SK-N-SH (cell line): ENCODE measurements at regions not wholly inside any gene's neighbourhood (a gene's known extent, or its start where the extent isn't known, plus 50 kb on each side); places are given as distances from the start of the nearest gene placed in this dataset.

Experiments
- CTCF ChIA-PET: fragments of 300-600, 350-600 bp; formaldehyde crosslinking; extraction: SDS; loops from one replicate; lab custom pipeline; 2021; lab: Yijun Ruan, JAX
- POLR2A ChIA-PET: fragments of 350-600 bp; sonication (Branson Sonifier 250); formaldehyde crosslinking; extraction: SDS; loops from one replicate; lab custom pipeline; 2020; ENCODE audit warnings: antibody characterized with exemption, inconsistent platforms; lab: Yijun Ruan, JAX
- DNase-seq: peaks from one replicate; pipeline ENCODE4 v3.0.0; 2012
- H2AFZ ChIP-seq: fragments of 200-600 bp; sonication (generic); 2 replicates; pipeline ENCODE4 v1.8.1; 2016; ENCODE audit warnings: antibody characterized with exemption, mild to moderate bottlenecking, low read depth
- H3F3A ChIP-seq: fragments of 200-600 bp; sonication (generic); replicated peaks from 2 replicates; pipeline ENCODE3; 2016; ENCODE audit warnings: antibody characterized with exemption, mild to moderate bottlenecking; ENCODE audit not compliant: insufficient read depth
- H3K27ac ChIP-seq, 2 experiments: fragments of 200-500 bp in 1 of 2; fragments of 200-600 bp in 1 of 2; sonication (Bioruptor generic) in 1 of 2; sonication (generic), shearing (Covaris generic) in 1 of 2; 2 replicates each; pipeline versions ENCODE4 v1.5.1 to v1.6.1; 2014 to 2016; ENCODE audit warnings: low read depth in 2 of 2, inconsistent platforms in 1 of 2, low read length in 1 of 2, mild to moderate bottlenecking in 1 of 2, mixed read lengths in 1 of 2
- H3K27me3 ChIP-seq: fragments of 200-600 bp; sonication (generic), shearing (Covaris generic); 2 replicates; pipeline ENCODE4 v1.6.1; 2016; ENCODE audit warnings: mixed run types; ENCODE audit not compliant: insufficient read depth
- H3K36me3 ChIP-seq, 2 experiments: fragments of 200-500 bp in 1 of 2; fragments of 200-600 bp in 1 of 2; sonication (Bioruptor generic) in 1 of 2; sonication (generic) in 1 of 2; replicated peaks in 1 of 2; 2 replicates each; pipeline versions ENCODE3 to v1.5.1; 2014 to 2016; ENCODE audit warnings: low read length in 1 of 2, mild to moderate bottlenecking in 1 of 2; ENCODE audit not compliant: insufficient read depth in 2 of 2, control insufficient read depth in 1 of 2
- H3K4me1 ChIP-seq, 2 experiments: fragments of 200-500 bp in 1 of 2; fragments of 200-600 bp in 1 of 2; sonication (Bioruptor generic) in 1 of 2; sonication (generic), shearing (Covaris generic) in 1 of 2; 2 replicates each; pipeline versions ENCODE4 v1.5.1 to v1.6.1; 2014 to 2016; ENCODE audit warnings: low read depth in 1 of 2, low read length in 1 of 2, mixed run types in 1 of 2; ENCODE audit not compliant: insufficient read depth in 2 of 2, control insufficient read depth in 1 of 2
- H3K4me2 ChIP-seq: fragments of 200-600 bp; sonication (generic), shearing (Covaris generic); 2 replicates; pipeline ENCODE4 v1.6.1; 2017; ENCODE audit warnings: mixed run types
- H3K4me3 ChIP-seq, 2 experiments: fragments of 200-500 bp in 1 of 2; fragments of 200-600 bp in 1 of 2; sonication (Bioruptor generic) in 1 of 2; sonication (generic), shearing (Covaris generic) in 1 of 2; 2 replicates each; pipeline versions ENCODE4 v1.5.1 to v1.8.1; 2014 to 2016; ENCODE audit warnings: low read depth in 2 of 2, inconsistent platforms in 1 of 2, low read length in 1 of 2, mild to moderate bottlenecking in 1 of 2, mixed read lengths in 1 of 2, moderate library complexity in 1 of 2
- H3K79me2 ChIP-seq: fragments of 200-600 bp; sonication (generic); 2 replicates; pipeline ENCODE4 v1.8.1; 2017; ENCODE audit warnings: mild to moderate bottlenecking; ENCODE audit not compliant: insufficient read depth
- H3K9ac ChIP-seq: fragments of 200-600 bp; sonication (generic); 2 replicates; pipeline ENCODE4 v1.6.1; 2017; ENCODE audit warnings: mixed run types
- H3K9me2 ChIP-seq: fragments of 200-600 bp; sonication (generic); 2 replicates; pipeline ENCODE4 v1.6.1; 2017; ENCODE audit warnings: mixed run types
- H3K9me3 ChIP-seq: fragments of 200-600 bp; sonication (generic); 2 replicates; pipeline ENCODE4 v1.6.1; 2017; ENCODE audit warnings: mixed run types, mild to moderate bottlenecking, moderate library complexity
- H4K20me1 ChIP-seq: fragments of 200-600 bp; sonication (generic); 2 replicates; pipeline ENCODE4 v1.6.1; 2017; ENCODE audit warnings: mild to moderate bottlenecking, mixed run types; ENCODE audit not compliant: insufficient read depth
- CHD2 ChIP-seq: fragments of 150-350 bp; IDR thresholded peaks from 2 replicates; pipeline ENCODE4 v1.6.1; 2018; ENCODE audit warnings: low read length; ENCODE audit not compliant: partially characterized antibody
- FOSL2 ChIP-seq: IDR thresholded peaks from 2 replicates; pipeline ENCODE4 v1.4.0; 2012; ENCODE audit warnings: low read depth, mild to moderate bottlenecking, moderate library complexity, borderline replicate concordance
- GABPA ChIP-seq: IDR thresholded peaks from 2 replicates; pipeline ENCODE4 v1.4.0; 2012; ENCODE audit warnings: low read depth, mild to moderate bottlenecking
- GATA2 ChIP-seq: sonication (generic); formaldehyde crosslinking; IDR thresholded peaks from 2 replicates; pipeline ENCODE4 v1.5.0; 2020; ENCODE audit warnings: mild to moderate bottlenecking, missing genetic modification reagents
- JUND ChIP-seq: IDR thresholded peaks from 2 replicates; pipeline ENCODE4 v1.4.0; 2012
- MEF2A ChIP-seq: IDR thresholded peaks from 2 replicates; pipeline ENCODE4 v1.4.0; 2012; ENCODE audit warnings: low read depth, borderline replicate concordance
- MXI1 ChIP-seq: IDR thresholded peaks from 2 replicates; pipeline ENCODE4 v1.6.1; 2012; ENCODE audit warnings: mild to moderate bottlenecking, low read depth, low read length, improper control_type of control experiment
- POLR2AphosphoS5 ChIP-seq: IDR thresholded peaks from 2 replicates; pipeline ENCODE4 v1.6.1; 2012; ENCODE audit warnings: low read depth, low read length
- RCOR1 ChIP-seq: fragments of 150-350 bp; IDR thresholded peaks from 2 replicates; pipeline ENCODE4 v1.6.1; 2017; ENCODE audit warnings: antibody characterized with exemption, low read length
- RFX5 ChIP-seq: IDR thresholded peaks from 2 replicates; pipeline ENCODE4 v1.6.1; 2012; ENCODE audit warnings: mild to moderate bottlenecking, improper control_type of control experiment, low read length
- RXRA ChIP-seq: IDR thresholded peaks from 2 replicates; pipeline ENCODE4 v1.4.0; 2012; ENCODE audit warnings: low read depth, mild to moderate bottlenecking, borderline replicate concordance
- SIN3A ChIP-seq: IDR thresholded peaks from 2 replicates; pipeline ENCODE4 v1.6.1; 2012; ENCODE audit warnings: low read depth, mild to moderate bottlenecking, low read length, moderate library complexity, borderline replicate concordance
- SMC3 ChIP-seq: IDR thresholded peaks from 2 replicates; pipeline ENCODE4 v1.6.1; 2012; ENCODE audit warnings: low read depth, low read length, improper control_type of control experiment
- TEAD4 ChIP-seq: IDR thresholded peaks from 2 replicates; pipeline ENCODE4 v1.4.0; 2012; ENCODE audit warnings: mild to moderate bottlenecking, borderline replicate concordance; ENCODE audit not compliant: insufficient read depth
- USF1 ChIP-seq: IDR thresholded peaks from 2 replicates; pipeline ENCODE4 v1.4.0; 2012; ENCODE audit warnings: low read depth, borderline replicate concordance
- YY1 ChIP-seq: IDR thresholded peaks from 2 replicates; pipeline ENCODE4 v1.4.0; 2012; ENCODE audit warnings: low read depth, mild to moderate bottlenecking
- ZBTB33 ChIP-seq: IDR thresholded peaks from 2 replicates; pipeline ENCODE4 v1.4.0; 2012; ENCODE audit warnings: low read depth, borderline replicate concordance
- WGBS: methylation state at CpG from one replicate; pipeline ENCODE4 v1.1.6; 2017; ENCODE audit warnings: low lambda C conversion rate; 5-methylcytosine and 5-hydroxymethylcytosine counted together
- TF ChIP-seq, protein P1 (sequence below): fragments of 150-350 bp; IDR thresholded peaks from 2 replicates; pipeline ENCODE4 v1.6.1; 2016; ENCODE audit warnings: mild to moderate bottlenecking, low read depth, low read length

DNA sequence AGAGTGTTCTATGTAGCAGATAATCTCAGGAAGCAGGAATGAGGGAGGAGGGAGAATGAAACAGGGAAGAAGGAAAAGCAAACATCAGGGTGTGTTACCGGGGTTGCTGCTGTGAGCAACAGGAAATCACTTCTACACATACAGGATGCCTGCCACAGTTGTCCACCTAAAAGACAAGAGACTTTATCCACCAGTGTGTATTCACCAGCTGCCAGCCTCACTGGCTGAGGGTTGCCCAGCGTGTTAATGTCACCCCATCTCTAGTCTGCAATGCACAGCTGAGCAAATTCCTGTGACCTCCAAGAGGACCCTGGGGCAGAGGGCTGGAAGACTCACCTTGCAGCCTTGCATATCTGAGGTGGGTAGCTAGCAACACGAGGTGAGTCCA, 183.7 kb downstream of the GPAM start:
- no peaks in the 10 kb centered on the region for H3K9me3 ChIP-seq
- TF ChIP-seq CHD2, result no peak
- TF ChIP-seq USF1, result no peak
- no peak for TF ChIP-seq RCOR1
- TF ChIP-seq RXRA, result no peak
- no peak for TF ChIP-seq GATA2 (CRISPR knock-in tag)
- TF ChIP-seq, protein P1, sequence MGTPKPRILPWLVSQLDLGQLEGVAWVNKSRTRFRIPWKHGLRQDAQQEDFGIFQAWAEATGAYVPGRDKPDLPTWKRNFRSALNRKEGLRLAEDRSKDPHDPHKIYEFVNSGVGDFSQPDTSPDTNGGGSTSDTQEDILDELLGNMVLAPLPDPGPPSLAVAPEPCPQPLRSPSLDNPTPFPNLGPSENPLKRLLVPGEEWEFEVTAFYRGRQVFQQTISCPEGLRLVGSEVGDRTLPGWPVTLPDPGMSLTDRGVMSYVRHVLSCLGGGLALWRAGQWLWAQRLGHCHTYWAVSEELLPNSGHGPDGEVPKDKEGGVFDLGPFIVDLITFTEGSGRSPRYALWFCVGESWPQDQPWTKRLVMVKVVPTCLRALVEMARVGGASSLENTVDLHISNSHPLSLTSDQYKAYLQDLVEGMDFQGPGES, result no peak
- no peak for TF ChIP-seq POLR2AphosphoS5
- no peak for TF ChIP-seq MEF2A
- no peak for TF ChIP-seq ZBTB33
- no peak for TF ChIP-seq SIN3A
- TF ChIP-seq RFX5, result no peak
- no peak for TF ChIP-seq MXI1
- no peak for TF ChIP-seq SMC3
- no peak for TF ChIP-seq GABPA
- TF ChIP-seq YY1, result no peak
- TF ChIP-seq TEAD4, result no peak
- no peak for TF ChIP-seq FOSL2
- TF ChIP-seq JUND, result no peak
- no peaks in the 10 kb centered on the region for H3K9me2 ChIP-seq
- CTCF ChIA-PET, result interaction anchor here (2.9 kb wide), 1 partner anchor 9 kb away, joined by 16 read pairs; no protein-coding TSS in a partner anchor
- no peaks in the 10 kb centered on the region for H3K36me3 ChIP-seq
- H2AFZ ChIP-seq, result no peak overlapping the region
- POLR2A ChIA-PET, result no interaction called here
- no peak overlapping the region for H3K4me3 ChIP-seq
- H3K9ac ChIP-seq, result no peak overlapping the region
- H3K4me1 ChIP-seq, result no peaks in the 10 kb centered on the region
- no peaks in the 10 kb centered on the region for H3K27me3 ChIP-seq
- no peaks in the 10 kb centered on the region for H3F3A ChIP-seq
- H4K20me1 ChIP-seq, result no peaks in the 10 kb centered on the region
- H3K79me2 ChIP-seq, result no peaks in the 10 kb centered on the region
- no peak for DNase-seq
- no peak overlapping the region for H3K27ac ChIP-seq
- no peak overlapping the region for H3K4me2 ChIP-seq
- 5% methylated on average over 3 of the region's 3 CpGs for WGBS
